ENCODE measurements at regions not wholly inside any gene's neighbourhood (a gene's known extent, or its start where the extent isn't known, plus 50 kb on each side); places are given as distances from the start of the nearest gene placed in this dataset.

GRCh38 chr11:39177678-39178077, 2281.8 kb downstream of the LRRC4C start:
- TF ChIP-seq CTCF (IDR thresholded peaks at IDR 0.05 in 8 of 11, conservative IDR thresholded peaks at IDR 0.05 in 3 of 11) (no peak), POLR2AphosphoS5 (IDR thresholded peaks at IDR 0.05) (no peak)

All from spleen (tissue), 7 donors.